ENCODE measurements at regions not wholly inside any gene's neighbourhood (a gene's known extent, or its start where the extent isn't known, plus 50 kb on each side); places are given as distances from the start of the nearest gene placed in this dataset.

- Histone ChIP-seq H3K4me1 (ENCODE audit: low read depth) (no peaks in the 10 kb centered on the region), H3K36me3 (ENCODE audit: low read depth) (no peaks in the 10 kb centered on the region), H3K4me3 (no peak overlapping the region), H3K9me3 (no peaks in the 10 kb centered on the region)
- TF ChIP-seq, protein P1, sequence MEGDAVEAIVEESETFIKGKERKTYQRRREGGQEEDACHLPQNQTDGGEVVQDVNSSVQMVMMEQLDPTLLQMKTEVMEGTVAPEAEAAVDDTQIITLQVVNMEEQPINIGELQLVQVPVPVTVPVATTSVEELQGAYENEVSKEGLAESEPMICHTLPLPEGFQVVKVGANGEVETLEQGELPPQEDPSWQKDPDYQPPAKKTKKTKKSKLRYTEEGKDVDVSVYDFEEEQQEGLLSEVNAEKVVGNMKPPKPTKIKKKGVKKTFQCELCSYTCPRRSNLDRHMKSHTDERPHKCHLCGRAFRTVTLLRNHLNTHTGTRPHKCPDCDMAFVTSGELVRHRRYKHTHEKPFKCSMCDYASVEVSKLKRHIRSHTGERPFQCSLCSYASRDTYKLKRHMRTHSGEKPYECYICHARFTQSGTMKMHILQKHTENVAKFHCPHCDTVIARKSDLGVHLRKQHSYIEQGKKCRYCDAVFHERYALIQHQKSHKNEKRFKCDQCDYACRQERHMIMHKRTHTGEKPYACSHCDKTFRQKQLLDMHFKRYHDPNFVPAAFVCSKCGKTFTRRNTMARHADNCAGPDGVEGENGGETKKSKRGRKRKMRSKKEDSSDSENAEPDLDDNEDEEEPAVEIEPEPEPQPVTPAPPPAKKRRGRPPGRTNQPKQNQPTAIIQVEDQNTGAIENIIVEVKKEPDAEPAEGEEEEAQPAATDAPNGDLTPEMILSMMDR (IDR thresholded peaks at IDR 0.05): no peak
- no peak for ATAC-seq
- intact Hi-C loops (cut with DNase I, micrococcal nuclease): no loop called here
- no peak for DNase-seq
These were observed 905.7 kb downstream of the LTN1 start for GRCh38 chr21:28086861-28087581.

DNA sequence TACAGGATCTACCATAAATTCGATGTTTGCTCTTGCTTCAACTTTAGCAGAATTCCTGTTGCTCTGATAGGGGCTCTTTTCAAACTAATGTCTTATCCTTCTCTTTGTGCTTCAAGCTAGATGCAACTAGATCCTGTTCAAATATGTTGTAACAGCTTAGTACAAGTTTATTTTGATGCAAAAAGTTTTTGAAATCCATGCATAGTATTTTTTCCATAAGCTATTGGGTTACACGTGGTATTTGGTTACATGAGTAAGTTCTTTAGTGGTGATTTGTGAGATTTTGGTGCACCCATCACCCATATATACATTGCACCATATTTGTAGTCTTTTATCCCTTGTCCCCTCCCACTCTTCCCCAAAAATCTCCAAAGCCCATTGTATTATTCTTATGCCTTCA, 907.7 kb downstream of the LTN1 start:
- Histone ChIP-seq H3K36me3 (ENCODE audit: low read depth) (no peaks in the 10 kb centered on the region), H3K4me3 (no peak overlapping the region), H3K9me3 (no peaks in the 10 kb centered on the region), H3K4me1 (ENCODE audit: low read depth) (no peaks in the 10 kb centered on the region)
- DNase-seq (no peak), ATAC-seq (no peak)
- intact Hi-C loops (cut with DNase I, micrococcal nuclease): no loop called here
- TF ChIP-seq, protein P1 (IDR thresholded peaks at IDR 0.05): no peak

- intact Hi-C loops (cut with DNase I, micrococcal nuclease): no loop called here
- ATAC-seq (no peak), DNase-seq (no peak)
- Histone ChIP-seq H3K9me3 (no peaks in the 10 kb centered on the region), H3K36me3 (ENCODE audit: low read depth) (no peaks in the 10 kb centered on the region), H3K4me3 (no peak overlapping the region), H3K4me1 (ENCODE audit: low read depth) (no peaks in the 10 kb centered on the region)
- TF ChIP-seq, protein P1 (IDR thresholded peaks at IDR 0.05): no peak
These were observed 909.3 kb downstream of the LTN1 start for GRCh38 chr21:28083350-28083749.

- H3K36me3 ChIP-seq (ENCODE audit: low read depth): no peaks in the 10 kb centered on the region
- H3K4me1 ChIP-seq (ENCODE audit: low read depth): no peaks in the 10 kb centered on the region
- ATAC-seq (no peak), DNase-seq (no peak)
- TF ChIP-seq, protein P1 (IDR thresholded peaks at IDR 0.05): no peak
- intact Hi-C loops (cut with DNase I, micrococcal nuclease): no loop called here
- H3K4me3 ChIP-seq: no peak overlapping the region
- no peaks in the 10 kb centered on the region for H3K9me3 ChIP-seq
These were observed 914.6 kb downstream of the LTN1 start for GRCh38 chr21:28078126-28078525.

DNA sequence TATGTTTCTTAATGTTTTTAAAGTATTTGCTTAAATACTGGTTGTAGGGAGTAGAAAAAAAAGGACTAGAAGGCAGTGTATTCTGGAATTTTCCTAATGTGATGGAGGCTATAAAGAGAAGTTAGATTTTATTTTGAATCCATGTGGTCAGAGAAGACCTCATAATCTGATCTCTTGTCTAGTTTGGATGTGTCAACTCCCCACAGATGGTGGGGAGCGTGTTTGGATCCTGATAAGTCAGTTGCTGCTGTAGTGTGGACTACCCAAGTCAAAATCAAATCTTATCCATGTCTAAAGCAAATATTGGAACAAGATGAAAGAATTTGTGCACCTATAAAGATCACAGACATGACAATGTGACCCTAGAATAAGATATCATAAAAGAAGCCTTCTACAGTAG, 918.0 kb downstream of the LTN1 start:
- TF ChIP-seq, protein P1 (IDR thresholded peaks at IDR 0.05): no peak
- Histone ChIP-seq H3K9me3 (no peaks in the 10 kb centered on the region), H3K4me3 (no peak overlapping the region), H3K4me1 (ENCODE audit: low read depth) (no peaks in the 10 kb centered on the region), H3K36me3 (ENCODE audit: low read depth) (no peaks in the 10 kb centered on the region)
- no peak for DNase-seq
- no peak for ATAC-seq
- intact Hi-C loops (cut with DNase I, micrococcal nuclease): no loop called here

GRCh38 chr21:28072601-28073000, 920.1 kb downstream of the LTN1 start:
- DNase-seq: no peak
- Histone ChIP-seq H3K36me3 (ENCODE audit: low read depth) (no peaks in the 10 kb centered on the region), H3K4me3 (no peak overlapping the region), H3K4me1 (ENCODE audit: low read depth) (no peaks in the 10 kb centered on the region), H3K9me3 (no peaks in the 10 kb centered on the region)
- TF ChIP-seq, protein P1 (IDR thresholded peaks at IDR 0.05): no peak
- intact Hi-C loops (cut with DNase I, micrococcal nuclease): no loop called here
- ATAC-seq: no peak
